Left lung (tissue), 4 donors: ENCODE measurements at regions not wholly inside any gene's neighbourhood (a gene's known extent, or its start where the extent isn't known, plus 50 kb on each side); places are given as distances from the start of the nearest gene placed in this dataset.

Experiments used
- ATAC-seq: fragments of 200-7000 bp; cut with Tn5 transposase; one replicate; pipeline ENCODE4 v1.9.1; 2020; ENCODE audit warnings: moderate library complexity
- DNase-seq, 4 donors: peaks; one replicate each; pipeline ENCODE4 v3.0.0-alpha.2; 2013 to 2020
- H3K27ac ChIP-seq, 2 donors: fragments of 200-600 bp; sonication (generic) in 1 of 2; one replicate each; pipeline versions ENCODE4 v1.5.0 to v1.8.0; 2020 to 2021
- H3K27me3 ChIP-seq, 2 donors: fragments of 200-600 bp; sonication (generic) in 1 of 2; one replicate each; pipeline versions ENCODE4 v1.5.0 to v1.8.0; 2020 to 2021
- H3K36me3 ChIP-seq, 2 donors: fragments of 200-600 bp; sonication (generic) in 1 of 2; one replicate each; pipeline versions ENCODE4 v1.5.0 to v1.8.0; 2020 to 2021
- H3K4me1 ChIP-seq, 2 donors: fragments of 200-600 bp; one replicate each; pipeline ENCODE4 v1.8.0; 2021
- H3K4me3 ChIP-seq, 2 donors: fragments of 200-600 bp; sonication (generic) in 1 of 2; one replicate each; pipeline versions ENCODE4 v1.5.0 to v1.8.0; 2020 to 2021; ENCODE audit warnings: mild to moderate bottlenecking in 1 of 2
- H3K9me3 ChIP-seq, 2 donors: fragments of 200-600 bp; sonication (generic) in 1 of 2; one replicate each; pipeline versions ENCODE4 v1.5.0 to v1.8.0; 2020 to 2021
- CTCF ChIP-seq, 2 donors: fragments of 200-600 bp; sonication (generic) in 1 of 2; IDR thresholded peaks; one replicate each; pipeline versions ENCODE4 v1.5.0 to v1.8.0; 2021; ENCODE audit warnings: antibody characterized with exemption in 2 of 2
- intact Hi-C, 2 donors: fragments of 100-400 bp; cut with DNase I; formaldehyde crosslinking; loops; one replicate each; pipeline versions ENCODE4 v1.11.2 to v1.14.2; 2022
- donor health status: DM: no; HTN: yes; CAD: no.
- donor health status: DM: no; HTN: no; CAD: no.

- Histone ChIP-seq H3K27me3 (no peaks in the 10 kb centered on the region), H3K36me3 (no peaks in the 10 kb centered on the region), H3K4me1 (peaks cover 29 to 73% of the 10 kb centered on the region in 2 donors), H3K4me3 (peak overlapping the region; percentile 27 to 42), H3K9me3 (no peaks in the 10 kb centered on the region), H3K27ac (peak overlapping the region; percentile 81 to 82)
- intact Hi-C loops = no loop called here
- TF ChIP-seq CTCF (IDR thresholded peaks at IDR 0.05) = no peak
- DNase-seq (peak; percentile 87 to 95 (median 91)), ATAC-seq (peak; percentile 78)
Observed at GRCh38 chr11:8810540-8811301, 100.3 kb upstream of the AKIP1 start.

GRCh38 chr11:8811571-8811970, 99.4 kb upstream of the AKIP1 start:
- no peak for DNase-seq
- Histone ChIP-seq H3K4me1 (peaks cover 29 to 69% of the 10 kb centered on the region in 2 donors), H3K9me3 (no peaks in the 10 kb centered on the region), H3K27ac (peak overlapping the region; percentile 81 to 82), H3K36me3 (no peaks in the 10 kb centered on the region), H3K4me3 (no peak overlapping the region), H3K27me3 (no peaks in the 10 kb centered on the region)
- intact Hi-C loops = no loop called here
- no peak for TF ChIP-seq CTCF (IDR thresholded peaks at IDR 0.05)
- no peak for ATAC-seq

DNA sequence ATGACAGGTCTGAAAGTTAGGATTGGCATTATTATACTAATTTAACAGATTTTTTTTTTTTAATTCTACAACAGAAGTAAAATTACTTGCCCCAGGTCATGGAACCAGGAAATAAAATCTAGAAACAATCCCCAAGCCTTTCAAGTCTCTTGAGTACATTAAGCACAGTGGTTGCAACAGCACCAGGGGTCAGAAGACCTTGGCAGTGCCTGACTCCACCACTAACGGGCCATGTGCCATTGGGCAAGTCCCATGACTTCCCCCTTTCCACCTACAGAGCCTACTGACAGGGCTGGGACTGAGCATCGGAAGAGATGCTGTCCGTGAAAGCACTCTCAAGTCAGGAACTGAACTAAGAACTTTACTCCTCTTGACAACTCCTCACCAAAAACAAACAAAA, 98.6 kb upstream of the AKIP1 start:
- intact Hi-C loops = no loop called here
- ATAC-seq = peak; percentile 39
- Histone ChIP-seq H3K27me3 (no peaks in the 10 kb centered on the region), H3K4me1 (peaks cover 29 to 62% of the 10 kb centered on the region in 2 donors), H3K4me3 (no peak overlapping the region), H3K36me3 (no peaks in the 10 kb centered on the region), H3K9me3 (no peaks in the 10 kb centered on the region), H3K27ac (peak overlapping the region; percentile 41 to 74)
- no peak for TF ChIP-seq CTCF (IDR thresholded peaks at IDR 0.05)
- DNase-seq = peak in 2 of 4 donors; percentile 72 to 88

DNA sequence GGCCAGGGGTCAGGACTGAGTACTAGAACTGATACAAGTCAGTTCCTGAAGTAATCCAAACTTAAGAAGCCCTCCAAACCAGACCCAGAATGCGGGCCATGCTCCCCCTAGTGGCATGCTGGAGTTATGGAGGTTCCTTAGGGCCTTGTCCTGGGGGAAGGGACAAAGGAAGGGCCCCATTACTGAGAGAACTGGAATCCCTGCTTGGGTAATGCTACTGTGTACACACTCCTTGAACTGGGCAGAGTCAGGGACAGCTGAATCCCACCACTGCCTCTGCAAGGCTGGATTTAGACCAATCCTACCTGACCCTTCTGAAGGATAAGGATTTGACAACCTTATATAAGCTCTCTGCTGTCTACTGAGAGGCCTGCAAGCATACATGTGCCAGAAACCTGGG, 97.3 kb upstream of the AKIP1 start:
- DNase-seq (peak; percentile 71 to 88 (median 78)), ATAC-seq (peak; percentile 75)
- Histone ChIP-seq H3K27ac (peak overlapping the region; percentile 63 to 74), H3K36me3 (no peaks in the 10 kb centered on the region), H3K9me3 (no peaks in the 10 kb centered on the region), H3K4me3 (no peak overlapping the region), H3K4me1 (peaks cover 19 to 49% of the 10 kb centered on the region in 2 donors), H3K27me3 (no peaks in the 10 kb centered on the region)
- peak; percentile 72 to 79 for TF ChIP-seq CTCF (IDR thresholded peaks at IDR 0.05)
- intact Hi-C loops = no loop called here

DNA sequence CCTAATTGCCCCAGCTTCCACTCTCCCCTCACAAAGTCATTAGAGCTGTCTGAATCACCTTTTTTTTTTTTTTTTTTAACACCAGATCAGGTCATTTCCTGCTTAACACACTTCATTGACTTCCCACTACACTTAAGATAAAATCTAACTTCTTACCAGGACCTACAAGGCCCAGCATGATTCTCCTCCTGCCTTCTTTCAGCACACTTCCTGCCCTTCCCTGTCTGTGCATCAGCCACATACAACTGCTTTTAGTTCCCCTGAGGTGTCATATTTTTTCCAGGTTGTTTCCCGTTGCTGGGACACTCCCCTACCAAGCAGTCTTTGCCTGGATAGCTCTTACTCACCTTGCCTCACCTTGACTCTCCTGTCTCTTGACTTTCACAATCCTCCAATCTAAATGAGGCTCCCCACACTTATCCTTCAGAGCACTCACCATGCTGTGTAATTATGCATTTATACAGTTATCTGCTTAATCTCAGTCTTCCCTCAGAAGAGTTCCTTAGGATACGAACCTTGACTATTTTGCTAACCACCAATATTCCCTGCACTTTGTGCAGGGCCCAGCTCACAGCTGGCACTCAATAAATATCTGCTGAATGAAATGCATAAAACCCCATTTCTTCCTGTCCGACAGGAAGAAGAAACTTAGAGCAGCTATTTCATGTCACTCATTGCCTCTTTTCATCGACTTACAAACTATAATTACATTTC, 96.6 kb upstream of the AKIP1 start:
- H3K4me1 ChIP-seq = peaks cover 19 to 42% of the 10 kb centered on the region in 2 donors
- H3K36me3 ChIP-seq = no peaks in the 10 kb centered on the region
- H3K27ac ChIP-seq = peak overlapping the region; percentile 63 to 74
- no peaks in the 10 kb centered on the region for H3K27me3 ChIP-seq
- ATAC-seq = peak; percentile 51
- H3K4me3 ChIP-seq = no peak overlapping the region
- TF ChIP-seq CTCF (IDR thresholded peaks at IDR 0.05) = no peak
- no peaks in the 10 kb centered on the region for H3K9me3 ChIP-seq
- intact Hi-C loops = no loop called here
- no peak for DNase-seq
